GM21390 (cell line): ENCODE measurements at regions not wholly inside any gene's neighbourhood (a gene's known extent, or its start where the extent isn't known, plus 50 kb on each side); places are given as distances from the start of the nearest gene placed in this dataset.

Experiments
- ATAC-seq: cut with Tn5 transposase; IDR thresholded peaks from one replicate; pipeline ENCODE4 v1.9.1; 2021; ENCODE audit not compliant: unreplicated experiment

DNA sequence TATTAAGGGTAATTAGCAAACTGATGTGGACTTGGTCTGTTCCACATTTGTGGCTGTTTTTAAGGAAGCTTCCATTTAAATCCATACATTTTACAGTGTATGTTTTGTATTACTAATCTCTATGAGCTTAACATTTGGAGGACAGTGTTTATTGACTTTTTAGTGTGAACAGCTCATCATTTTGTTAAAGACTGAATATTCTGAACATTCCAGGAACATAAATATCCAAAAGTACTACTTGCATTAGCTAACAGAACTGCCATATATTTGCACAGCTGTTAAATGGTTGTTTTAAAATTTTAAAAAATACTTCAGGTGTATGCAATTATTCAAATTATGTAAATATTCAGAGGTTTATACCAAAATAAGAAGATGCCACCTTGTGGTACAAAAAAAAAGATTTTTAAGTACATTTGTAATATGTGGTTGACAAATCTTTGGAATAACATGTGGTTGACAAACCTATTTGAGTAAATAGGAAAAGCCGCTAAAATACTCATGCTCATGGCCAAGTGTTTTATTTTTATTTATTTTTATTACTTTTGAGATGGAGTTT is 439.7 kb upstream of the FANCL start:
- ATAC-seq: no peak

DNA sequence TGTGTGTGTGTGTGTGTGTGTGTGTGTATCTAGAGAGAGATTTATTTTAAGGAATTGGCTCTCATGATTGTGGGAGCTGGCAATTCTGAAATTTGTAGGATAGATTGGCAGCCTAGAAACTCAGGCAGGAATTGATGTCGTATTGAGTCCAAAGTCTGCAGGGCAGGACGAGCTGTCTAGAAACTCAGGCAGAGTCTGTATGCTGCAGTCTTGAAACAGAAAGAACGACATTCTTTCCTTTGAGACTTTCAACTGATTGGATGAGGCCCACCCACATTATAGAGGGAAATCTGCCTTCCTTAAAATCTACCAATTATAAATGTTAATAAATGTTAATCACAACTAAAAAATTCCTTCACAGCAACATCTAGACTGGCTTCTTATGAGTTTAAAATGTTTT is 436.6 kb upstream of the FANCL start:
- ATAC-seq: no peak

DNA sequence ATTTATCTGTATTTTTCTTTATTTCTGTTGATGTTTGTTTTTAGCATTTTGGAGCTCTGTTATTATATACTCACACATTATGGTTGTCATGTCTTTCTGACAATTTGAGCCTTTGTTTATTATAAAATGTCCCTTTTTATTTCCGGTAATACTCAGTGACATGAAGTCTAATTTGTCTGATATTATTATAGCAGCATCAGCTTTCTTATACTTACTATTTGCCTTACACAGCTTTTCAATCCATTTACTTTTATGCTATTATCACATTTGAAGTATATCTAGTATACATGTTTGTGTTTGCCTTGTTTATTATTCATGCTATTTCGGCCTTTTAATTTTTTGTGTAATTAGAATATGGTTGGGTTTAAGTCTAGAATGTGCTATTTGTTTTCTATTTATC is 430.6 kb upstream of the FANCL start:
- ATAC-seq: no peak

GRCh38 chr2:58669998-58670397 is 428.9 kb upstream of the FANCL start:
- no peak for ATAC-seq

- ATAC-seq: no peak
Observed at GRCh38 chr2:58667137-58667774, 426.1 kb upstream of the FANCL start.

DNA sequence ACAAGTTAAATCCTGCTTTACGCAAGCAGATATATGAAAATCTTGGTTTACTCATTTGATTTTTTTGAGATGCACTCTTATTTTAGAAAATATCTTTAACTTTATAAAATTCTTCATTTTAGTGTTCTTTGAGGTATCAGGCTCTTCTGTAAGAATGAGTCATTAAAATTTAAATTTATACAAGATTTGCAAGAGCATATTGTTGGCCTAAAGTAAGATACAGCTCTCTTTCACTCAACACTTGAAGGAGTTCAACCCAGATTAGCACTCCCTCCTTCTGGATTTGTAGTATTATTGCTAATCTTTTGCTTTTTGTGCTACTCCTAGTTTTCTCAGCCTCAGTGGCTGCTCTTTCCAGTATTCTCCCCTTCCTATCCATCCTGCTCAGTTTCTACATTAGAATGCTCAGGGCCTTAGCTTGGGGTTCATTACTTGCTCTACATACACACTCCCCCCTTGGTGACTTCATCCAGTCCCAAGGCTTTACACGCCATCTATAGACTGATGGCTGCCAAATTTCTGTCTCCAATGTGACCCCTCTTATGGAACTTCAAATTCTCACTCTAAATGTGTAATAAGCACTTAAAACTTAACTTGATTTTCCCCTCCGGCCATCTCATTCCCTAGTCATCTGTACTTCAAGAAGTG is 425.3 kb upstream of the FANCL start:
- no peak for ATAC-seq

- no peak for ATAC-seq
Observed at GRCh38 chr2:58665154-58665553, 424.0 kb upstream of the FANCL start.

- no peak for ATAC-seq
Observed at GRCh38 chr2:58664523-58665151, 423.5 kb upstream of the FANCL start.

GRCh38 chr2:58660046-58660445 is 418.9 kb upstream of the FANCL start:
- ATAC-seq: no peak

- ATAC-seq: no peak
Observed at GRCh38 chr2:58655152-58655551, 414.0 kb upstream of the FANCL start.

DNA sequence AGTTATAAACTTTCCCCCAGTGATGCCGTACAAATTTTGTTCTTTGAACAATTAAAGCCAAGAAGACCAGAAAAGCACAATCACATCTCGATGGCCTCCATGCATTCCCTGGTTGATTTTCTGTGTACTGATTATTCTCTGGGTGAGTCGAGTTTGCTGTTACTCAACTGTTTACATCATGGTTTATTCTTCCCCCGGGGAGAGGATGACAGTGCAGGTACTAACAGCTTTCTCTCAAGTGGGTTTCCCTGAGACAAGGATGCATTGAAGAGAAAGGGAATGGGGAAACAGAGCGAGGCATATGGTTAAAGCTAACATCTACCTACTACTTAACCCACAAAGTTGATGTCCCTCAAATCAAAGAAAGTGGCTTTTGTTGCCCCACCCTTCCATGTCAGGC is 410.8 kb upstream of the FANCL start:
- no peak for ATAC-seq

GRCh38 chr2:58650781-58651180 is 409.7 kb upstream of the FANCL start:
- ATAC-seq: no peak

DNA sequence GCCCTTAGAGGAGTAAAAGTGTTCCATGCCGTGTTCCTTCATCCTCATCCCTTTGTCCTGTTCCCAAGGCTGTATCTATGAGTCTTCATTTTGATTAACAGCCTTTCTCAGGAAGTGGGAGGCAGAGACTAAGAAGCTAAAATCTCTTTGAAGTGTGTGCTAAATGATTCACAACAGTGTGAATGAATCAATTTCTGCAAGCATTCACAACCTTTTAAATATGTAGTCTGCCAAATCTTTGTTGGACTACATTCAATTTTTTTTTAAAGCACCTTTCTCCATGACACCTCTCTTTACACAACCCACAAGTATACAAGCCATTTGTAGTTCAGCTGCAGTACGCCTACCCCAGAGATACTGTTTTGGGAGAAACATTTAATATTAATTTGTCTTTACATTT is 408.6 kb upstream of the FANCL start:
- ATAC-seq: no peak

DNA sequence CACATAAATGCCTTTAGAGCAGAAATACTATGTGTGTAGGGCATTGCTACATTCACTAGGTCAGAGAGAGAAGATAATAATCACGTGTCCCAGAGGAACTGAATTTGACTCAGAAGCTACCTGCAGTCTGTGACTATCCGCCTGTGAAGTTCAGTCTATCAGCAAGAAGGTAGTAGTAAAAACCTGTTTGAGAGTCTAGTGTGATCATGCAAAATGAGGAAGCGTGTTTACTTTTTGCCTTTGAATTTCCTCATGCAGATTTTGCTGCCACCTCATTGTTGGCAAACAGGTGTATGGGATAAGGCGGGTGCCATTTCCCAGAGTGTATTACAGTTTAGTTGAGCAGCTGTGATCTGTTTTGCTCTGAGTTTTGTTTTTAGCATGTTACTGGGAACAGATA is 403.9 kb upstream of the FANCL start:
- no peak for ATAC-seq

- no peak for ATAC-seq
Observed at GRCh38 chr2:58644451-58644850, 403.3 kb upstream of the FANCL start.

DNA sequence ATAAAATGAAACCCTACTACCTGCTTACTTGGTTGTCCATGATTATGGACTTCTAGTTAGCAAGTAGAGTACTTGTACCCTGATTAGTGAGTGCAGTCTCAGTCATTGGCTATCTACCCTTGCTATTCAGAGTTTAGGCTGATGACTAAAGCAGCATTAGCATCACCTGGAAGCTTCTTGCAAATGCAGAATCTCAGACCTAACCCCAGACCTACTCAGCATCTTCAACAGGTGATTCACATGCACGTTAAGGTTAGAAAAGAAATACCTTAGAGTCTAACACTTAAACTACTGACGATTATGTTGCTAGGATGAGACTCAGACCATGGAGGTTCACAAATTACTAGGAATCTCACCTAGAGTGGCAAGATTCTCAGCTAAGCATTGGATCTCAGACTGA is 399.9 kb upstream of the FANCL start:
- ATAC-seq: no peak

DNA sequence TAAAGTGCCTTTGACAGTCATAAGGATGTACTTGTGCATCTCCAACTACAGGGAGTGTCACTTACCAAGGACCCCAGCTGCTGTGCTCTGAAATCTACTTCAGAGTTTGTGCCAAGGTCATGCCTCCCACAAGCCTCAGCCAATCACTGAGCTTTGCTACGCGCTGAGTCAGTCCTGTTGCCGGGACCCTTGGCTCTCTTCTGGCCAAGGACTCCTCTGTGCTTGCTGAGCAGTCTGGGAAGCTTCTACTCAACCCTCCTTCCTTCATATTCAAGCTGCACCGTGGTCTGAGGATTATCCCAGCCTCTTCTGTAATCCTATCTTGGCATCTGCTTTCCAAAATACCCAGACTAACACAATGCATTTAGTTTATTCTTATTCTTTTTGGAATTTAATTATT is 398.9 kb upstream of the FANCL start:
- no peak for ATAC-seq

- no peak for ATAC-seq
Observed at GRCh38 chr2:58638256-58638805, 397.2 kb upstream of the FANCL start.

- ATAC-seq: no peak
Observed at GRCh38 chr2:58636872-58637271, 395.7 kb upstream of the FANCL start.

DNA sequence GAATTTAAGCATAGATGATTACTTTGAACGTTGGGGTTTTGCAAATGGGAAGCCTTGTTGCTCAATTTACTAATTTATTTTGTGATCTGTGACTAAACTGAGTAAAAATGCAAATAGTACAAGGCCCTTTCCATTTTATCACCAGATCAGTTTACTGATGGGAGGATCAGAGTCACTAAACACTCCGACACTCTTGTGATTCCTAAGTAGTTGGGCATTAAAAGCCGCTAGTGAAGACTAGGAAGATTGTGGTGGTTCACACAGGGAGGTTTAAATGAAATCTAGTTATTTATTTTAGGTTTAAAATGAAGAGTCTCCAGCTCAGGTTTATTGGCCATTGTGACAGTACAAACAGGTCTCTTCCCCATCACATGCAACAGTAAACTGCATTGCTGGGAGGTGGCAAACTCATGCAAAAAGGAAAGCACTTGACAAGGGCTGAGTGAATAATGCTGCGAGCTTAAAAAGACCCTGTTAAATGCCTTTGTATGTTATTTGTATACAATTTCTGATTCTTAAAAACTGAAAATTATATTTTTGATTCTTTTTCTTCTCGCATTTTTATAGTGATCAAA is 394.8 kb upstream of the FANCL start:
- no peak for ATAC-seq

DNA sequence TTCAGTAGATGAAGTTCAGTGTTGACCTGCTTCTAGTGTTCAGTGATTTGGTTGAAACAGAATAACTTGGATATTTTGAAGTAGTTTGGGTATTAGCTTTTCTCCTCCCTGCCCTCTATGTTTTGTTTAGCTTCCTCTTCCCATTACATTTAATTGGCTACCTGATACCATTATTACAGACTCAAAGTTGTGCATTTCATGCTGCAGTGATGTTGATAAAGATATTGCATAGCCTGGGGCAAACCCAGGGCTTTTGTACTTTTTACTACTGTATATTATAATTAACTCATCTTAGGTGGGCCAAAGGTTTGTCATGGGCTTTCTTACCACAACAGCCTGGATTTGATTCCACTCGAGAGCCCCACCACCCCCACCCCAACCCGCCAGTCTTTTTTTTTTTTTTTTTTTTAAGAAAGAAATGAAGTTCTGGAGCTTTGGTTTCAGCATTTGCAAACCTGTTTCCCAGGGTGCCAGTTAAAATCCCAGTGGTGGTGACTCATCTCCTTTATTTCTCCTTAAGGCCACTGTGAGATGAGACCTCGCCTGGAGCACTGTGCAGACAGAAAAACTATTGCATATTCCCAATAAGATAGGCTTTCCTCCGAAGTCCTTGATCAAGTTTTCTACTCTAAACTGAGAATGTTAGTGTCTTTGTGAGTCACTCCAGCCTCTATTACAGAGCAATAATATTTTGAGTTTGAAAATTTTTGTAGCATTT is 393.7 kb upstream of the FANCL start:
- ATAC-seq: no peak
